KOPT-K1 (cell line): ENCODE measurements at regions not wholly inside any gene's neighbourhood (a gene's known extent, or its start where the extent isn't known, plus 50 kb on each side); places are given as distances from the start of the nearest gene placed in this dataset.
"Not testable (repeated sequence)": the region's sequence is repeated elsewhere in the genome, so short reads cannot be mapped to it uniquely, and the experiment has no call there.

Source experiments
- H3K27ac ChIP-seq: fragments of 200-600 bp; sonication (generic); 2 replicates; pipeline ENCODE4 v1.5.1; 2016; ENCODE audit warnings: antibody characterized with exemption, mild to moderate bottlenecking, low read depth, low read length; ENCODE audit not compliant: poor library complexity, severe bottlenecking
- H3K36me3 ChIP-seq: fragments of 200-600 bp; sonication (generic); 2 replicates; pipeline ENCODE4 v1.5.1; 2017; ENCODE audit warnings: antibody characterized with exemption, mild to moderate bottlenecking, low read length, moderate library complexity; ENCODE audit not compliant: insufficient read depth
- H3K9me3 ChIP-seq: fragments of 200-600 bp; sonication (generic); 2 replicates; pipeline ENCODE4 v1.5.1; 2017; ENCODE audit warnings: antibody characterized with exemption, low read length, mild to moderate bottlenecking; ENCODE audit not compliant: insufficient read depth, poor library complexity, severe bottlenecking

- Histone ChIP-seq H3K36me3 (no peaks in the 10 kb centered on the region), H3K9me3 (no peaks in the 10 kb centered on the region), H3K27ac (no peak overlapping the region)
Observed at GRCh38 chr14:40248671-40249070, 816.4 kb upstream of the FBXO33 start.

DNA sequence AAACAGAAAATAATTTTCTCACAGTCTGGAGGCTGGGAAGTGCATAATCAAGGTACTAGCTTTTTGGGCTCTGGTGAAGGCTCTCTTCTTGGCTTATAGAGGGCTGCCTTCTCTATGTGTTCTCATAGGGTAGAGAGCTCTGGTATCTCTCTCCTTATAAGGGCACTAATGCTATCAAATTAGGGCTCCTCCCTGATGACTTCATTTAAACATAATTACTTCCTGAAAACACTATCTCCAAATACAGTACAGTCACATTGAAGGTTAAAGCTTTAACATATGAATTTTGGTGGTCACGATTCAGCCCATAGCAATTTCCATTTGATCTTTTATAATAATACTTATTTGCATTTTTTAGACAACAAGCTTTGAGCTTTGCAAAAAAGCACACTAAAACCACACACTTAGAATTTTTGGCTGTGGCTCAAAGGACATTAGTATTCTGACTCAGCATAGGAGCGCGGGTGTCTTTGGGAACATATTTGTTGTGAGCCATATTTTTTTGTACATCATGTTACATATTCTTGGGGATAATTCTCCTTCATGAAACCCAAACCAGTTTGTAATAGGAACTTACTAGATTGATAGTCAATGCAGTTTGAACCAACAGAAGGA, 808.1 kb upstream of the FBXO33 start:
- H3K27ac ChIP-seq: no peak overlapping the region
- H3K9me3 ChIP-seq: peaks cover 3% of the 10 kb centered on the region
- H3K36me3 ChIP-seq: no peaks in the 10 kb centered on the region

DNA sequence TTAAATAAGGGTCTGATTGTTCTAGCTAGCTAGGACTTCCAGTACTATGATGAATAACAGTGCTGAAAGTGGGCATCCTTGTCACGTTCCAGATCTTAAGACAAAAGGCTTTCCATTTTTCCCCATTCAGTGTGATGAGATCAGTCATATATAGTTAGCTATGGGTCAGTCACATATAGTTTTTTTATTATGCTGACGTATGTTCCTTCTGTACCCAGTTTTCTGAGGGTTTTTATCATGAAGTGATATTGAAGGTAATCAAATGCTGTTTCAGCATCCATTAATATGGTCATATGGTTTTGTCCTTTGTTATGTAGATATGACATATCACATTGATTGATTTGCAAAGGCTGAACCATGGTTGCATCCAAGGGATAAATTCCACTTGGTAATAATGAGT, 800.1 kb upstream of the FBXO33 start:
- Histone ChIP-seq H3K9me3 (peaks cover 3% of the 10 kb centered on the region), H3K27ac (no peak overlapping the region), H3K36me3 (no peaks in the 10 kb centered on the region)

DNA sequence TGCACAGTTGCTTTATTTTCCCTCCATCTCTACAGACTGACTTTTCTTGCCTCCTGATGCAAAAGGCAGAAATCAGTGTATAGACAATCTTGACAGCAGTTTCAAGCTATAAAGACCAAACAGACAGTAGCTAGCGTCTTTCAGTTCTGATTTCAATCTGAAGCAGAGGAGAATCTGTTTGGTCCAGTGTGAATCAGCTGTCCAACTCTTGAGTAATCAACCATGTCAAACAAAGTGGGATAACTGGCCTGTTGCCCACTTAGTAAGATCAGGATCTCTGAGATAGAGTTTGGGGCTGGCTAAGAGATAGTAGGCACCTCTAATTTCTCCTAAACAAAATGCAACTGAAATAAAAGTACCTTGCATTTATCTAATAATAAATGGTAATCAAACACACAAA, 797.4 kb upstream of the FBXO33 start:
- H3K9me3 ChIP-seq: no peaks in the 10 kb centered on the region
- H3K27ac ChIP-seq: no peak overlapping the region
- H3K36me3 ChIP-seq: no peaks in the 10 kb centered on the region

DNA sequence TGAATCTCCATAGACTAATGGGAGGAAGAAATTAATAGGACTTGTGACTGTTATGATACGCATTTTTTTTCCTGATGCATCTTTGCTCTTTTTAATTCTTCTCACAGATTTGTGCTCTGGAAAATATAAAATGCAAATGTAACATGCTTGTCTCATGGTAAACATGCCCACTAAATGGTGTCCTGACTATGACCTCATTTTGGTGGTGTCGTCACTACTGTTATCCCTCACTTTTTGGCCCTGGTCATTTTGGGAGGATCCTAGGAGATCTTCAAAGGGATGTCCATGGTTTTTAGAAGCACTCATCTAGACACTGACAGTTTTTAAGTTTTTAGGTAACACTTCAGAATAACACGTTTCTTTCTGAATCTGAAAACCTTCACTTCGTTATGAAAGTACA, 790.8 kb upstream of the FBXO33 start:
- no peaks in the 10 kb centered on the region for H3K9me3 ChIP-seq
- H3K27ac ChIP-seq: no peak overlapping the region
- no peaks in the 10 kb centered on the region for H3K36me3 ChIP-seq

- Histone ChIP-seq H3K27ac (no peak overlapping the region), H3K9me3 (no peaks in the 10 kb centered on the region), H3K36me3 (no peaks in the 10 kb centered on the region)
Observed at GRCh38 chr14:40221428-40221827, 789.2 kb upstream of the FBXO33 start.

DNA sequence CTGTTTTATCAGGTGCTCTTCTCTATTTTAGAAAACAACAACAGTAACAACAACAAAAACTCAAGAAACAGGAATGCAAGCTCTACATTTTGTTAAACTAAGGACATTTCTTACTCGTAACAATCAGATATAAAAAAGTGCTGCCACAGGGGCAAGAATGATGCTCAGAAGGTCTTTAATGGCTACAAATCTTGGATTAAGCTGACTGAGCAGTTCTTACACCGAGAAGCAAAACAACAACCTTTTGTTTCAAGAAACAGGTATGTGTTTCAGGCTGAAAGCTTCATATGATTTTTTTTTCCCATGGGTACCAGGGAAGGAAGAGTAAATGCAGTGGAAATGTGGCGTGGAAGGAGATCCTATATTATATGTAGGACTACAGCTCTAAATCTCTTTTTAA, 786.8 kb upstream of the FBXO33 start:
- Histone ChIP-seq H3K36me3 (no peaks in the 10 kb centered on the region), H3K9me3 (no peaks in the 10 kb centered on the region), H3K27ac (no peak overlapping the region)

DNA sequence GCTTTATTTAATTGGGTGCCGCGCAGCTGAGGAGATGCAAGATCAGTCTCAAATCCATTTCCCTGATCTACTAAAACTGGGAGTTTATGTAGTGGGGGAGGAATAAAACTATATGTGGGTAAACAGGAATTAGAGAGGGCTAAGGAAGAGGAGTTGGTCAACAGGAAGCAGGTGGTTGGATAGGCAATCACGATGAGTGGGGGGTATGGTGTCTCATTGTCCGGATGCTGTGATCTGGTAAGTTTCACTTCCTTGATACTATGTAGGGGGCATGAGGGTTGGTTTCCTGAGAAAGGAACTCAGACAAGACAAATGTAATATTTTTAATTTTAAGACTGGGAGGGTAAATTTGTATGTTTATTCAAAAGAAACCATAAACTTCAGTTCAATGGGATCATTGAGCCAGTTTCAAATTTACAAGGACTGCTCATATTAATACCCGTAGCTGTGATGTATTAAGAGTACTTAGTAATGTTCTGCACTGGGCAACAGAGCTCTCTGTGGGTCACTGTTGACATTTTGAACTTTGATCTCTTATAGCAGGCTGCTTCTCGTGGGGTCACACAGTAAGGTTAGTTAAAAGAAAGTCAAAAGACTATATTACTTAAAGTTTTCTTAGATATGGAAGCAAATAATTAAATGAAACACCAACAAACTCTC, 786.2 kb upstream of the FBXO33 start:
- Histone ChIP-seq H3K9me3 (no peaks in the 10 kb centered on the region), H3K36me3 (no peaks in the 10 kb centered on the region), H3K27ac (no peak overlapping the region)

DNA sequence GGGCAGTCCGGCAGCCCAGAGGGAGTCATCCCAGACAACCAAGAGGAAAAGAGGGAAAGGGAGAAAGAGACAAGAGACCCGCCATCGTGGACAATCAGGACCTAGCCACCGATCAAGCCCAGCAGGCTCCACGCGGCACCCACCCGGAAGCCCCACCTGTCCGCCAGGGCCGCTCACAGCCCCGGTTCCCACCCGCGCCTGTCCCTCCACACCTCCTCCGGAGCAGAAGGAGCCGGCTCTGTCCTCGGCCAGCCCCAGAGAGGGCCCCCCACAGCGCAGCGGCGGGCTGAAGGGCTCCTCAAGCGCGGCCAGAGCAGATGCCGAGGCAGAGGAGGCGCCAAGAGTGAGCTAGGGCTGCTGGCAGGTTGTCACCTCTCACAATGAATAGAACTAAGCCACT, 784.7 kb upstream of the FBXO33 start:
- H3K9me3 ChIP-seq: no peaks in the 10 kb centered on the region
- no peak overlapping the region for H3K27ac ChIP-seq
- H3K36me3 ChIP-seq: no peaks in the 10 kb centered on the region

DNA sequence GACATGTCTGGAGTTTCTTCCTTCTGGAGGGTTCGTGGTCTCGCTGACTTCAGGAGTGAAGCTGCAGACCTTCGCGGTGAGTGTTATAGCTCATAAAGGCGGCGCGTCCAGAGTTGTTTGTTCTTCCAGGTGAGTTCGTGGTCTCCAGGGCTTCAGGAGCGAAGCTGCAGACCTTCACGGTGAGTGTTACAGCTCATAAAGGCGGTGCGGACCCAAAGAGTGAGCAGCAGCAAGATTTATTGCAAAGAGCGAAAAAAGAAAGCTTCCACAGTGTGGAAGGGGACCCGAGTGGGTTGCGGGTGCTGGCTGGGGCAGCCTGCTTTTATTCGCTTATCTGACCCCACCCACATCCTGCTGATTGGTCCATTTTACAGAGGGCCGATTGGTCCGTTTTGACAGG, 784.2 kb upstream of the FBXO33 start:
- H3K9me3 ChIP-seq, H3K27ac ChIP-seq, H3K36me3 ChIP-seq: not testable (repeated sequence)

GRCh38 chr14:40213701-40214100, 781.5 kb upstream of the FBXO33 start:
- H3K27ac ChIP-seq: no peak overlapping the region
- H3K36me3 ChIP-seq: no peaks in the 10 kb centered on the region
- no peaks in the 10 kb centered on the region for H3K9me3 ChIP-seq

DNA sequence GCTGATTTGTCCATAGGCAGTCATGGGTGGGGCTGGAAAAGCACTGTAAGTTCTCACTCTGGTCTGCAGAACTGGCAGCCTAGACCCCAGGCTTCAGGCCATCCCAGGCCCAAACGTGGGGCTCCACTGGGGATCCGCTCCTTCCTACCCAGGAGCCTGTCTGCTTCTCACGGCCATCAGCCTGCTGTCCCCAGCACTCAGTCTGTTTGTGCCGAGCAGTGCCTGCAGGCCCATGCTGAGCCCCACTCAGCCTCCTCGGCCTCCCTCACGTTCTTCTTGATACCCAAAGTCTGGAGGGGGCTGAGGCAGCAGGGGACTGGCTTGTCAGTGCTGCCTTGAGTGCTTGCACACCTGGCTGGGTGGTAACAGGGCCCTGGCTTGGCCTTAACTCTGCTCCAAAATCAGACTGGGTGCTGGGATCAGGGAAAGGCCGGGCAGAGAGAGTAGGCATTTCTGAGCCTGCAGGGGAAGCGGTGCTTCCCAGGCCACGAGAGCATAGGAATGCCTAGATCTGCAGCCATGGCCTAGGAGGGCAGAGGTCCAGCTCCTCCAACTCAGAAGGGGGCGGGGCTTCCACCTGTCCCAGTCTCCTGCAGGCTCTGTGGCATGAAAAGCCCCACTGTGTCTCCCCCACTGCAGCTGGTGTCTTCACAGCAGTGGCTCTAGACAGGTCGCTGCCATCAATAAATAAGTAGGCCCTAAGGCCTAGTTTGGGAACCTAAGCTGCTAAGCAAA, 772.4 kb upstream of the FBXO33 start:
- Histone ChIP-seq H3K9me3 (no peaks in the 10 kb centered on the region), H3K36me3 (no peaks in the 10 kb centered on the region), H3K27ac (no peak overlapping the region)

GRCh38 chr14:40199101-40199500, 766.9 kb upstream of the FBXO33 start:
- no peaks in the 10 kb centered on the region for H3K9me3 ChIP-seq
- H3K36me3 ChIP-seq: no peaks in the 10 kb centered on the region
- H3K27ac ChIP-seq: no peak overlapping the region

DNA sequence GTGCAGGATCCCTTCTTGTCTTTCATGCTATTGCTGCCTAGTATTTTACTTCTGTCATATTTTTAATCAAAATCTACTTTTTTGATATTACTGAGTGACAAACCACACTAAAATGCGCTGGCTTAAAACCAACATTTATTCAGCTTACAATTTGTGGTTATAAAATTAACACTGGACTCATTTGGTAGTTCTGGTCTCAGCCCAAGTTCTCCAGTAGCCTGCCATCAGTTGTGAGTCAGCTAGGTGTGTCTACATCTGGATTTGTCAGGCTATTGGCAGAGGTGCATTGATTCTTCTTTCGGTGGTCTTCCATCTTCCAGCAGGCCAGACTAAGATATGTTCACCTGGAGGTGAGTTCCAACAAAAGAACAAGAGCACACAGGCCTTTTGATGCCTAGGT, 765.1 kb upstream of the FBXO33 start:
- Histone ChIP-seq H3K36me3 (no peaks in the 10 kb centered on the region), H3K27ac (no peak overlapping the region), H3K9me3 (no peaks in the 10 kb centered on the region)

GRCh38 chr14:40188006-40188405, 755.8 kb upstream of the FBXO33 start:
- no peak overlapping the region for H3K27ac ChIP-seq
- no peaks in the 10 kb centered on the region for H3K36me3 ChIP-seq
- H3K9me3 ChIP-seq: no peaks in the 10 kb centered on the region

DNA sequence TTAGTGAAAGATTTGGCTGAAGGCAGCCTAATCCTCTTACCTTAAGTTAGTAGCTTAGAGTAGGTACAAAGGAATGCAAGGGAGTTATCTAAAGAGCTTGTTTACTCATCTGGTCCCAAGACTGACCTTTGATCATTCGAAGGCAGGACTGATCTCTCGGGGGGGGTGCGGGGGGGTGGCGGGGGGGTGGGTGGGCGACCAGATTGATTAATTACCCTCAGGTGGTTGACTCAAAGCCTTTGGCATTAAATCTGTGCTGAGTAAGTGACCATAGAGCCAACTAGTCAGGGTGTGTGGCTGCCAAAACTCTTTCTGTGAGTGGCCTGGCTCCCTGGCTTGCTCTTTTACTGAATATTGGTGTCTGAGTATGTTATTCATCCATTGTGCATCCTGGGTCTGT, 731.9 kb upstream of the FBXO33 start:
- H3K27ac ChIP-seq: no peak overlapping the region
- H3K36me3 ChIP-seq: no peaks in the 10 kb centered on the region
- H3K9me3 ChIP-seq: peaks cover 11% of the 10 kb centered on the region
